ENCODE measurements at regions not wholly inside any gene's neighbourhood (a gene's known extent, or its start where the extent isn't known, plus 50 kb on each side); places are given as distances from the start of the nearest gene placed in this dataset.
"Not testable (repeated sequence)": the region's sequence is repeated elsewhere in the genome, so short reads cannot be mapped to it uniquely, and the experiment has no call there.

- H3K9me3 ChIP-seq (ENCODE audit: control insufficient read depth, insufficient read depth, low read depth, low read length) = no peaks in the 10 kb centered on the region
- CTCF ChIA-PET = interaction anchor here (1.2 kb wide), 1 partner anchor 88 kb away, joined by 3 read pairs; no protein-coding TSS in a partner anchor
- H3K4me3 ChIP-seq (ENCODE audit: low read depth, low read length) = no peak overlapping the region
- no peaks in the 10 kb centered on the region for H3K36me3 ChIP-seq (ENCODE audit: control insufficient read depth in 2 of 2, insufficient read depth in 1 of 2, low read length in 2 of 2)
- no peak overlapping the region for H3K27ac ChIP-seq (ENCODE audit: extremely low read depth, low read depth, low read length)
- no peaks in the 10 kb centered on the region for H3K4me1 ChIP-seq (ENCODE audit: control insufficient read depth, insufficient read depth, low read length)
- POLR2A ChIA-PET = no interaction called here
- TF ChIP-seq PRDM10 (tag by site-specific recombination; IDR thresholded peaks at IDR 0.05) (no peak), IKZF3 (tag by site-specific recombination; IDR thresholded peaks at IDR 0.05) (no peak), ZNF555 (tag by site-specific recombination; conservative IDR thresholded peaks at IDR 0.05) (no peak), PATZ1 (tag by site-specific recombination; IDR thresholded peaks at IDR 0.05) (no peak)
Observed at GRCh38 chr7:408751-409311, 110.8 kb downstream of the PDGFA start.

GRCh38 chr7:409339-410281 is 110.0 kb downstream of the PDGFA start:
- POLR2A ChIA-PET = no interaction called here
- no peak overlapping the region for H3K27ac ChIP-seq (ENCODE audit: extremely low read depth, low read depth, low read length)
- no peak overlapping the region for H3K4me3 ChIP-seq (ENCODE audit: low read depth, low read length)
- CTCF ChIA-PET = interaction anchor here (0.7 to 1.2 kb wide), 2 partner anchors 89 to 466 kb away, joined by 3 to 5 read pairs; no protein-coding TSS in a partner anchor
- H3K36me3 ChIP-seq (ENCODE audit: control insufficient read depth in 2 of 2, insufficient read depth in 1 of 2, low read length in 2 of 2) = no peaks in the 10 kb centered on the region
- H3K4me1 ChIP-seq (ENCODE audit: control insufficient read depth, insufficient read depth, low read length) = no peaks in the 10 kb centered on the region
- H3K9me3 ChIP-seq (ENCODE audit: control insufficient read depth, insufficient read depth, low read depth, low read length) = no peaks in the 10 kb centered on the region
- TF ChIP-seq RBAK (tag by site-specific recombination; IDR thresholded peaks at IDR 0.05) (no peak), ZNF600 (tag by site-specific recombination; IDR thresholded peaks at IDR 0.05) (no peak)

GRCh38 chr7:410395-410910 is 109.2 kb downstream of the PDGFA start:
- H3K4me1 ChIP-seq (ENCODE audit: control insufficient read depth, insufficient read depth, low read length) = no peaks in the 10 kb centered on the region

GRCh38 chr7:411116-411515 is 108.5 kb downstream of the PDGFA start:
- CTCF ChIA-PET; H3K27ac ChIP-seq (ENCODE audit: extremely low read depth, low read depth, low read length); H3K4me3 ChIP-seq (ENCODE audit: low read depth, low read length); POLR2A ChIA-PET; H3K4me1 ChIP-seq (ENCODE audit: control insufficient read depth, insufficient read depth, low read length); H3K36me3 ChIP-seq (ENCODE audit: control insufficient read depth in 2 of 2, insufficient read depth in 1 of 2, low read length in 2 of 2); H3K9me3 ChIP-seq (ENCODE audit: control insufficient read depth, insufficient read depth, low read depth, low read length): not testable (repeated sequence)

More at GRCh38 chr7:410395-410910, 109.2 kb downstream of the PDGFA start:
- no peaks in the 10 kb centered on the region for H3K36me3 ChIP-seq (ENCODE audit: control insufficient read depth in 2 of 2, insufficient read depth in 1 of 2, low read length in 2 of 2)
- H3K9me3 ChIP-seq (ENCODE audit: control insufficient read depth, insufficient read depth, low read depth, low read length) = no peaks in the 10 kb centered on the region
- ChIA-PET CTCF (interaction anchor here (0.6 kb wide), 1 partner anchor 653 kb away, joined by 3 read pairs; no protein-coding TSS in a partner anchor), POLR2A (no interaction called here)
- no peak overlapping the region for H3K4me3 ChIP-seq (ENCODE audit: low read depth, low read length)
- H3K27ac ChIP-seq (ENCODE audit: extremely low read depth, low read depth, low read length) = no peak overlapping the region
- TF ChIP-seq PATZ1 (tag by site-specific recombination; IDR thresholded peaks at IDR 0.05) = no peak
- TF ChIP-seq ZNF335 (tag by site-specific recombination; conservative IDR thresholded peaks at IDR 0.05) = peak; percentile 76
- peak; percentile 44; the same call in 1 of the 2 replicates for TF ChIP-seq ZIC2 (tag by site-specific recombination; IDR thresholded peaks at IDR 0.05)

Data from HEK293 (cell line).